Fibroblast of skin of left quadriceps (primary cell): ENCODE measurements at regions not wholly inside any gene's neighbourhood (a gene's known extent, or its start where the extent isn't known, plus 50 kb on each side); places are given as distances from the start of the nearest gene placed in this dataset.

ENCODE experiments used
- DNase-seq, 2 experiments: peaks; one replicate each; pipeline ENCODE4 v3.0.0-alpha.2; 2013; ENCODE audit warnings: low read depth in 2 of 2

- DNase-seq, result no peak
These were observed 415.9 kb downstream of the IRS2 start for GRCh38 chr13:109370496-109370895.

GRCh38 chr13:109369353-109370052 is 416.9 kb downstream of the IRS2 start:
- no peak for DNase-seq

- no peak for DNase-seq
These were observed 418.2 kb downstream of the IRS2 start for GRCh38 chr13:109368230-109368629.

- DNase-seq, result no peak
These were observed 419.9 kb downstream of the IRS2 start for GRCh38 chr13:109366525-109366924.

GRCh38 chr13:109363431-109363830 is 423.0 kb downstream of the IRS2 start:
- no peak for DNase-seq

GRCh38 chr13:109362616-109363015 is 423.8 kb downstream of the IRS2 start:
- DNase-seq, result no peak

- DNase-seq, result no peak
These were observed 424.7 kb downstream of the IRS2 start for GRCh38 chr13:109361562-109362289.

GRCh38 chr13:109357751-109358471 is 428.5 kb downstream of the IRS2 start:
- DNase-seq, result no peak

GRCh38 chr13:109355875-109356434 is 430.4 kb downstream of the IRS2 start:
- DNase-seq, result no peak

- DNase-seq, result no peak
These were observed 431.2 kb downstream of the IRS2 start for GRCh38 chr13:109355166-109355565.

- no peak for DNase-seq
These were observed 435.1 kb downstream of the IRS2 start for GRCh38 chr13:109351236-109351635.

GRCh38 chr13:109348519-109349258 is 437.7 kb downstream of the IRS2 start:
- DNase-seq, result peak in 1 of 2 experiments; percentile 56

GRCh38 chr13:109346060-109346459 is 440.3 kb downstream of the IRS2 start:
- no peak for DNase-seq

GRCh38 chr13:109345433-109345941 is 440.9 kb downstream of the IRS2 start:
- no peak for DNase-seq

GRCh38 chr13:109344552-109345157 is 441.7 kb downstream of the IRS2 start:
- DNase-seq, result peak in 1 of 2 experiments; percentile 47

GRCh38 chr13:109336730-109337129 is 449.7 kb downstream of the IRS2 start:
- DNase-seq, result peak; percentile 68 to 75

- no peak for DNase-seq
These were observed 452.3 kb downstream of the IRS2 start for GRCh38 chr13:109333893-109334651.

GRCh38 chr13:109332506-109333499 is 453.6 kb downstream of the IRS2 start:
- no peak for DNase-seq

GRCh38 chr13:109331898-109332297 is 454.5 kb downstream of the IRS2 start:
- peak; percentile 61 to 64 for DNase-seq
